Neuronal stem cell (in vitro differentiated cells): ENCODE measurements at regions not wholly inside any gene's neighbourhood (a gene's known extent, or its start where the extent isn't known, plus 50 kb on each side); places are given as distances from the start of the nearest gene placed in this dataset.
"Not testable (repeated sequence)": the region's sequence is repeated elsewhere in the genome, so short reads cannot be mapped to it uniquely, and the experiment has no call there.

Experiments used
- DNase-seq: peaks from one replicate; pipeline ENCODE4 v3.0.0-alpha.2; 2013; ENCODE audit warnings: low spot score
- H2AFZ ChIP-seq: one replicate; pipeline ENCODE4 v1.6.1; 2013; ENCODE audit warnings: mild to moderate bottlenecking, low read length, inconsistent platforms
- H2AK5ac ChIP-seq: 2 replicates; pipeline ENCODE4 v1.6.1; 2013; ENCODE audit warnings: low read depth, mild to moderate bottlenecking, inconsistent platforms, low read length, moderate library complexity, mixed read lengths
- H2BK120ac ChIP-seq: 2 replicates; pipeline ENCODE4 v1.6.1; 2013; ENCODE audit warnings: low read depth, mild to moderate bottlenecking, inconsistent platforms, low read length, moderate library complexity, mixed read lengths
- H2BK12ac ChIP-seq: one replicate; pipeline ENCODE4 v1.6.1; 2013; ENCODE audit warnings: low read length, inconsistent platforms
- H2BK15ac ChIP-seq: 2 replicates; pipeline ENCODE4 v1.6.1; 2013; ENCODE audit warnings: mild to moderate bottlenecking, low read length, inconsistent platforms, mixed read lengths
- H2BK5ac ChIP-seq: one replicate; pipeline ENCODE4 v1.6.1; 2013; ENCODE audit warnings: inconsistent platforms, mild to moderate bottlenecking, low read length, moderate library complexity
- H3K14ac ChIP-seq: one replicate; pipeline ENCODE4 v1.6.1; 2013; ENCODE audit warnings: low read length, inconsistent platforms
- H3K18ac ChIP-seq: 2 replicates; pipeline ENCODE4 v1.6.1; 2013; ENCODE audit warnings: low read length, inconsistent platforms
- H3K23ac ChIP-seq: 2 replicates; pipeline ENCODE4 v1.6.1; 2013; ENCODE audit warnings: low read depth, mild to moderate bottlenecking, mixed read lengths, low read length, inconsistent platforms; ENCODE audit not compliant: poor library complexity
- H3K27ac ChIP-seq: replicated peaks from 3 replicates; pipeline ENCODE4 v1.5.1; 2013; ENCODE audit warnings: low read length, inconsistent platforms
- H3K27me3 ChIP-seq, 3 experiments: 2 replicates each; pipeline ENCODE4 v1.6.1; 2013; ENCODE audit warnings: low read length in 3 of 3, mild to moderate bottlenecking in 2 of 3, inconsistent platforms in 1 of 3, low read depth in 1 of 3, mixed read lengths in 1 of 3, moderate library complexity in 1 of 3; ENCODE audit not compliant: control insufficient read depth in 3 of 3, insufficient read depth in 3 of 3
- H3K36me3 ChIP-seq, 2 donors: replicated peaks in 1 of 2; 2 replicates each; pipeline ENCODE4 v1.6.1; 2013; ENCODE audit warnings: low read length in 2 of 2; ENCODE audit not compliant: control insufficient read depth in 2 of 2, insufficient read depth in 2 of 2
- H3K4ac ChIP-seq: 2 replicates; pipeline ENCODE4 v1.6.1; 2013; ENCODE audit warnings: inconsistent platforms, mild to moderate bottlenecking, low read length, moderate library complexity
- H3K4me1 ChIP-seq, 2 donors: 1 replicate in 1 of 2; 2 replicates in 1 of 2; pipeline ENCODE4 v1.6.1; 2013; ENCODE audit warnings: low read length in 2 of 2, low read depth in 1 of 2; ENCODE audit not compliant: control insufficient read depth in 2 of 2, insufficient read depth in 1 of 2
- H3K4me2 ChIP-seq: one replicate; pipeline ENCODE4 v1.6.1; 2013; ENCODE audit warnings: mild to moderate bottlenecking, low read length, inconsistent platforms; ENCODE audit not compliant: insufficient read depth, poor library complexity, severe bottlenecking
- H3K4me3 ChIP-seq, 2 donors: 2 replicates each; pipeline ENCODE4 v1.5.1; 2013; ENCODE audit warnings: low read length in 2 of 2, mild to moderate bottlenecking in 2 of 2, inconsistent platforms in 1 of 2, moderate library complexity in 1 of 2
- H3K79me1 ChIP-seq: one replicate; pipeline ENCODE4 v1.6.1; 2013; ENCODE audit warnings: low read depth, mild to moderate bottlenecking, inconsistent platforms, low read length, moderate library complexity
- H3K9ac ChIP-seq: one replicate; pipeline ENCODE4 v1.6.1; 2013; ENCODE audit warnings: mild to moderate bottlenecking, low read depth, low read length, inconsistent platforms; ENCODE audit not compliant: poor library complexity
- H3K9me3 ChIP-seq, 2 donors: replicated peaks in 1 of 2; 2 replicates each; pipeline versions ENCODE3 to v1.6.1; 2013; ENCODE audit warnings: low read length in 2 of 2, mild to moderate bottlenecking in 2 of 2, inconsistent platforms in 1 of 2, low read depth in 1 of 2, mixed read lengths in 1 of 2, moderate library complexity in 1 of 2; ENCODE audit not compliant: control insufficient read depth in 2 of 2, insufficient read depth in 1 of 2
- H4K8ac ChIP-seq: one replicate; pipeline ENCODE4 v1.6.1; 2013; ENCODE audit warnings: low read depth, mild to moderate bottlenecking, inconsistent platforms, low read length, moderate library complexity
- H4K91ac ChIP-seq: one replicate; pipeline ENCODE4 v1.6.1; 2013; ENCODE audit warnings: low read length, low read depth, mild to moderate bottlenecking, inconsistent platforms; ENCODE audit not compliant: poor library complexity
- WGBS, 2 donors: extraction: QIAGEN DNeasy Blood & Tissue Kit; methylation state at CpG; one replicate each; pipeline ENCODE4 v1.1.7; 2013; ENCODE audit warnings: missing lambda C conversion rate in 2 of 2, mixed read lengths in 1 of 2; ENCODE audit not compliant: insufficient read length in 2 of 2, insufficient replicate concordance in 1 of 2; ENCODE audit errors: extremely low coverage in 2 of 2; 5-methylcytosine and 5-hydroxymethylcytosine counted together

DNA sequence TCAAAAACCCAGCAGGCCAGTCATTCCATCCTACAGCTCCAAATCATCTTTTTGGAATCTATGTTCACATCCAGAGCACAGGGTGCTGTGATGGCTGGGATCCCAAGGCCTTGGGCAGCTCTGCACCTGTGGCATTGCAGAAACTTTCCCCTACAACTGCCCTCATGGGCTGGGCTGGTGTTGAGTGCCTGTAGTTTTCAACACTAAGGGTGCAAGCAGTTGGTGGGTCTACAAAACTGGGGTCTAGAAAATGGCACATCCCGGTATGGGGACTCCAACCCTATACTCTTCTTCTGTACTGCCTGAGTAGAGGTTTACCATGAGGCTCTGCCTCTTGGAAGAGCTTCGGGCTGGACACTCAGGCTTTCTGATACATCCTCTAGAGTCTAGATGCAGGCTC, 95.2 kb upstream of the TEKT4 start:
- H2BK5ac ChIP-seq, result no peak overlapping the region
- H3K14ac ChIP-seq, result no peak overlapping the region
- no peak overlapping the region for H3K18ac ChIP-seq
- no peak overlapping the region for H3K9ac ChIP-seq
- H2AFZ ChIP-seq, result no peak overlapping the region
- H3K36me3 ChIP-seq, result no peaks in the 10 kb centered on the region
- H4K91ac ChIP-seq, result no peak overlapping the region
- H2AK5ac ChIP-seq, result no peak overlapping the region
- no CpG with 5 or more reads among the region's 2 CpGs for WGBS, 2 donors
- H3K4me1 ChIP-seq, result no peaks in the 10 kb centered on the region
- no peak overlapping the region for H3K4me2 ChIP-seq
- H3K23ac ChIP-seq, result no peak overlapping the region
- peaks cover 0 to 14% of the 10 kb centered on the region in 2 donors for H3K9me3 ChIP-seq
- no peak overlapping the region for H3K27ac ChIP-seq
- no peak overlapping the region for H4K8ac ChIP-seq
- no peak overlapping the region for H2BK120ac ChIP-seq
- no peak overlapping the region for H3K4me3 ChIP-seq
- H3K79me1 ChIP-seq, result no peaks in the 10 kb centered on the region
- no peak overlapping the region for H2BK15ac ChIP-seq
- DNase-seq, result no peak
- no peak overlapping the region for H3K4ac ChIP-seq
- H3K27me3 ChIP-seq, result no peaks in the 10 kb centered on the region
- no peak overlapping the region for H2BK12ac ChIP-seq

DNA sequence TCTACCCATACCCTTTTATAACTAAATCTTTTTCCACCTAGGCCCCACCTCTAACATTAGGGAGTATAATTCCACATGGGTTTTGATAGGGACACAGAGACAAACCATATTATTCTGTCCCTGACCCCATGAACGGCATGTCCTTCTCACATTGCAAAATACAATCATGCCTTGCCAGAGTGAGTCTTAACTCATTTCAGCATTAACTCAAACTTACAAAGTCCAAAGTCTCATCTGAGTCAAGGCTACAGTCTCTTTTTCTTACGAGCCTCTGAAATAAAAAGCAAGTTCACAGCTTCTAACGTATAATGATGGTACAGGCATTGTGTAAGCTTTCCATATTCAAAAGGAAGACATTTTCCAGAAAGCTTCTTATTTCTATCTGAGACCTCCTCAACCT, 86.1 kb upstream of the TEKT4 start:
- H4K8ac ChIP-seq, H3K27ac ChIP-seq, H3K27me3 ChIP-seq, H3K4me1 ChIP-seq, H2BK12ac ChIP-seq, H3K79me1 ChIP-seq, H2AFZ ChIP-seq, H3K4me3 ChIP-seq, H2AK5ac ChIP-seq, H3K18ac ChIP-seq, H2BK120ac ChIP-seq, H3K14ac ChIP-seq, DNase-seq, H3K36me3 ChIP-seq, H4K91ac ChIP-seq, H3K9me3 ChIP-seq, H3K9ac ChIP-seq, H2BK15ac ChIP-seq, H3K23ac ChIP-seq, H3K4me2 ChIP-seq, H3K4ac ChIP-seq, H2BK5ac ChIP-seq: not testable (repeated sequence)
- WGBS, 2 donors, result no CpG with 5 or more reads among the region's 3 CpGs

DNA sequence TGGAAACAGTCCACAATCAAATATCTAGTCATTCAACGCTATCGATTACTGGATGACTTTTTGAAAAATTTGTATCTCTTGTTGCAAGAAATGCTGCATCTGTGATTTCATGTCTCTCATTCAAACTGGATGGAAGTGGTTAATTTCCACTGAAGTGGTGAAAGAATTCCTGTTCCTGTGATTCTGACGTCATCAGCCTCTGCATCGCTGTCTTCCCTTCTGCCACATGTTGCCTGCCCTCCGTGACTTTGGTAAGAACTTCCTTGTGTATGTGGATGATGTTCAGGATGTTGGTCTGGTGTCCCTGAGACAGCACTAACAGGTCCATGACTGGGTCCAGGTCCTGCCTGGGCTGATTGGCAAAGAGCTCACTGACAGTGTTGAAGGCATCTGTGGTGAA, 84.8 kb upstream of the TEKT4 start:
- not testable (repeated sequence) for H2BK120ac ChIP-seq, H3K18ac ChIP-seq, H3K9ac ChIP-seq, H3K23ac ChIP-seq, H2BK15ac ChIP-seq, H3K27me3 ChIP-seq, H3K27ac ChIP-seq, H3K4ac ChIP-seq, H3K36me3 ChIP-seq, H4K8ac ChIP-seq, H4K91ac ChIP-seq, H3K9me3 ChIP-seq, H2BK12ac ChIP-seq, DNase-seq, H3K4me1 ChIP-seq, H2AFZ ChIP-seq, H3K79me1 ChIP-seq, H2BK5ac ChIP-seq, H3K4me2 ChIP-seq, H2AK5ac ChIP-seq, H3K4me3 ChIP-seq, H3K14ac ChIP-seq
- no CpG with 5 or more reads among the region's 5 CpGs for WGBS, 2 donors

DNA sequence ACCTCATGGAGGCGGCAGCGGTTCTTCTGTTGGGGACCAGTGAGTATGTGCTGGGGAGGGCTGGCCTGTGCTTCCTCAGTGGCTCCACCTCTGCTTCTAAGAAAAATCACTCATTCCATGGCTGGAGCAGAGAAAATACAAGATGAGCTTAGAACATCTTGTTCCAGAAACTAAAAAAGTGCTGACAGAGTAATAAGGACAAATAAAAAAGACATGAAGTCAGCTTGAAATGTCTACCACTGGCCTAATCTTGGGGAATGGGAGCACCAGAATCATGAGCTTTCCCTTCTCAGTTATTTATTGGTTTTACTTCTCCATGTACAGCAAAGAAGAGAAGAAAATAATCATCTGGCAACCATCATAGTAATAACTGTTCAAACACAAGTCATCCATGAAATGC, 81.1 kb upstream of the TEKT4 start:
- H4K91ac ChIP-seq, H2BK5ac ChIP-seq, DNase-seq, H3K36me3 ChIP-seq, H3K4me1 ChIP-seq, H2BK15ac ChIP-seq, H3K4ac ChIP-seq, H3K9ac ChIP-seq, H4K8ac ChIP-seq, H3K4me2 ChIP-seq, H3K18ac ChIP-seq, H2BK12ac ChIP-seq, H3K4me3 ChIP-seq, H2BK120ac ChIP-seq, H3K27ac ChIP-seq, H3K9me3 ChIP-seq, H3K14ac ChIP-seq, H2AK5ac ChIP-seq, H3K79me1 ChIP-seq, H3K27me3 ChIP-seq, H3K23ac ChIP-seq, H2AFZ ChIP-seq: not testable (repeated sequence)
- WGBS, 2 donors, result no CpG with 5 or more reads among the region's 2 CpGs
